SK-N-MC (cell line): ENCODE measurements at regions not wholly inside any gene's neighbourhood (a gene's known extent, or its start where the extent isn't known, plus 50 kb on each side); places are given as distances from the start of the nearest gene placed in this dataset.

Source experiments
- DNase-seq: peaks from one replicate; pipeline ENCODE4 v3.0.0-alpha.2; 2011; ENCODE audit warnings: low read depth, low spot score
- H3K27ac ChIP-seq: fragments of 200-600 bp; sonication (generic); 2 replicates; pipeline ENCODE4 v1.5.1; 2016; ENCODE audit warnings: mixed run types
- H3K36me3 ChIP-seq: fragments of 200-600 bp; sonication (generic); 2 replicates; pipeline ENCODE4 v1.6.1; 2017; ENCODE audit warnings: antibody characterized with exemption, low read length, mixed read lengths; ENCODE audit not compliant: insufficient read depth
- H3K4me3 ChIP-seq: fragments of 200-600 bp; sonication (generic); 2 replicates; pipeline ENCODE4 v1.5.1; 2016
- H3K9ac ChIP-seq: fragments of 200-600 bp; sonication (generic); 2 replicates; pipeline ENCODE4 v1.8.0; 2017; ENCODE audit warnings: mixed run types, mixed read lengths; ENCODE audit not compliant: insufficient read length
- H3K9me3 ChIP-seq: fragments of 200-600 bp; sonication (generic); 2 replicates; pipeline ENCODE4 v1.6.1; 2017; ENCODE audit warnings: low read depth, mild to moderate bottlenecking, antibody characterized with exemption, low read length, moderate library complexity, mixed read lengths
- EZH2 ChIP-seq: fragments of 200-600 bp; sonication (generic); IDR thresholded peaks from one replicate; pipeline ENCODE4 v1.6.1; 2017; ENCODE audit warnings: antibody characterized with exemption
- FOXP2 ChIP-seq: optimal IDR thresholded peaks from 2 replicates; pipeline ENCODE3; 2011; ENCODE audit warnings: mild to moderate bottlenecking, moderate library complexity; ENCODE audit not compliant: insufficient read depth; ENCODE audit errors: extremely low read length, control extremely low read depth
- POLR2AphosphoS5 ChIP-seq: IDR thresholded peaks from 2 replicates; pipeline ENCODE4 v1.6.1; 2012; ENCODE audit warnings: mild to moderate bottlenecking, low read depth, low read length, borderline replicate concordance

- no peak for DNase-seq
- Histone ChIP-seq H3K4me3 (no peak overlapping the region), H3K36me3 (no peaks in the 10 kb centered on the region), H3K9ac (no peak overlapping the region), H3K27ac (no peak overlapping the region), H3K9me3 (no peaks in the 10 kb centered on the region)
- TF ChIP-seq FOXP2: no peak
- no peak for TF ChIP-seq POLR2AphosphoS5
- TF ChIP-seq EZH2: no peak
Observed at GRCh38 chr2:146207901-146208300, 1636.9 kb upstream of the ACVR2A start.

GRCh38 chr2:146207417-146207816, 1637.4 kb upstream of the ACVR2A start:
- H3K9me3 ChIP-seq: no peaks in the 10 kb centered on the region
- H3K4me3 ChIP-seq: no peak overlapping the region
- no peak overlapping the region for H3K9ac ChIP-seq
- DNase-seq: no peak
- no peaks in the 10 kb centered on the region for H3K36me3 ChIP-seq
- TF ChIP-seq FOXP2: no peak
- TF ChIP-seq EZH2: no peak
- no peak for TF ChIP-seq POLR2AphosphoS5
- no peak overlapping the region for H3K27ac ChIP-seq

- no peaks in the 10 kb centered on the region for H3K36me3 ChIP-seq
- no peaks in the 10 kb centered on the region for H3K9me3 ChIP-seq
- no peak for TF ChIP-seq EZH2
- TF ChIP-seq FOXP2: no peak
- TF ChIP-seq POLR2AphosphoS5: no peak
- no peak overlapping the region for H3K27ac ChIP-seq
- no peak overlapping the region for H3K9ac ChIP-seq
- DNase-seq: no peak
- H3K4me3 ChIP-seq: no peak overlapping the region
Observed at GRCh38 chr2:146203064-146203624, 1641.7 kb upstream of the ACVR2A start.

- H3K4me3 ChIP-seq: no peak overlapping the region
- H3K9me3 ChIP-seq: no peaks in the 10 kb centered on the region
- H3K27ac ChIP-seq: no peak overlapping the region
- TF ChIP-seq FOXP2: no peak
- TF ChIP-seq EZH2: no peak
- no peak for TF ChIP-seq POLR2AphosphoS5
- no peak overlapping the region for H3K9ac ChIP-seq
- H3K36me3 ChIP-seq: no peaks in the 10 kb centered on the region
- no peak for DNase-seq
Observed at GRCh38 chr2:146193619-146194018, 1651.2 kb upstream of the ACVR2A start.

GRCh38 chr2:146189541-146189940, 1655.3 kb upstream of the ACVR2A start:
- TF ChIP-seq FOXP2 (no peak), EZH2 (no peak), POLR2AphosphoS5 (peak; percentile 29; the same call in 1 of the 2 replicates)
- no peaks in the 10 kb centered on the region for H3K9me3 ChIP-seq
- H3K9ac ChIP-seq: no peak overlapping the region
- no peak overlapping the region for H3K4me3 ChIP-seq
- peak; percentile 67 for DNase-seq
- no peak overlapping the region for H3K27ac ChIP-seq
- H3K36me3 ChIP-seq: no peaks in the 10 kb centered on the region

- Histone ChIP-seq H3K36me3 (no peaks in the 10 kb centered on the region), H3K9ac (no peak overlapping the region), H3K4me3 (no peak overlapping the region), H3K9me3 (no peaks in the 10 kb centered on the region), H3K27ac (no peak overlapping the region)
- no peak for TF ChIP-seq EZH2
- no peak for TF ChIP-seq FOXP2
- TF ChIP-seq POLR2AphosphoS5: no peak
- DNase-seq: no peak
Observed at GRCh38 chr2:146173934-146174333, 1654.0 kb upstream of the ZEB2 start.

- TF ChIP-seq EZH2 (no peak), POLR2AphosphoS5 (no peak), FOXP2 (no peak)
- H3K27ac ChIP-seq: no peak overlapping the region
- no peaks in the 10 kb centered on the region for H3K9me3 ChIP-seq
Observed at GRCh38 chr2:146161256-146161882, 1641.5 kb upstream of the ZEB2 start.

GRCh38 chr2:146158072-146158674, 1638.3 kb upstream of the ZEB2 start:
- no peak for DNase-seq
- H3K9ac ChIP-seq: no peak overlapping the region
- H3K27ac ChIP-seq: no peak overlapping the region
- H3K4me3 ChIP-seq: no peak overlapping the region
- no peaks in the 10 kb centered on the region for H3K9me3 ChIP-seq
- TF ChIP-seq FOXP2 (no peak), EZH2 (no peak), POLR2AphosphoS5 (no peak)
- H3K36me3 ChIP-seq: no peaks in the 10 kb centered on the region

More at GRCh38 chr2:146161256-146161882, 1641.5 kb upstream of the ZEB2 start:
- Histone ChIP-seq H3K9ac (no peak overlapping the region), H3K36me3 (no peaks in the 10 kb centered on the region), H3K4me3 (no peak overlapping the region)
- no peak for DNase-seq

GRCh38 chr2:146147448-146148012, 1627.6 kb upstream of the ZEB2 start:
- Histone ChIP-seq H3K27ac (no peak overlapping the region), H3K9ac (no peak overlapping the region), H3K36me3 (no peaks in the 10 kb centered on the region), H3K9me3 (no peaks in the 10 kb centered on the region), H3K4me3 (no peak overlapping the region)
- DNase-seq: no peak
- TF ChIP-seq FOXP2: no peak
- TF ChIP-seq EZH2: no peak
- TF ChIP-seq POLR2AphosphoS5: no peak
